H9 (cell line): ENCODE measurements at regions not wholly inside any gene's neighbourhood (a gene's known extent, or its start where the extent isn't known, plus 50 kb on each side); places are given as distances from the start of the nearest gene placed in this dataset.

Experiments used
- DNase-seq: peaks from one replicate; pipeline ENCODE4 v3.0.0-alpha.2; 2017
- H2AFZ ChIP-seq: one replicate; pipeline ENCODE4 v1.6.1; 2013; ENCODE audit warnings: mild to moderate bottlenecking, low read length, control low read depth, moderate library complexity
- H2AK5ac ChIP-seq: 2 replicates; pipeline ENCODE4 v1.6.1; 2013; ENCODE audit warnings: low read length, control low read depth, mixed read lengths; ENCODE audit not compliant: insufficient read length
- H2BK120ac ChIP-seq: one replicate; pipeline ENCODE4 v1.6.1; 2013; ENCODE audit warnings: low read depth, mild to moderate bottlenecking, low read length, control low read depth, inconsistent platforms; ENCODE audit not compliant: poor library complexity, severe bottlenecking
- H2BK12ac ChIP-seq: 2 replicates; pipeline ENCODE4 v1.6.1; 2013; ENCODE audit warnings: low read length, control low read depth, mixed read lengths, low read depth; ENCODE audit not compliant: insufficient read length
- H2BK15ac ChIP-seq: 2 replicates; pipeline ENCODE4 v1.6.1; 2013; ENCODE audit warnings: low read depth, low read length, control low read depth
- H2BK20ac ChIP-seq: one replicate; pipeline ENCODE4 v1.6.1; 2013; ENCODE audit warnings: low read depth, mild to moderate bottlenecking, low read length, control low read depth, inconsistent platforms; ENCODE audit not compliant: poor library complexity, severe bottlenecking
- H2BK5ac ChIP-seq: 2 replicates; pipeline ENCODE4 v1.6.1; 2013; ENCODE audit warnings: low read length, control low read depth, mixed read lengths; ENCODE audit not compliant: insufficient read length
- H3K14ac ChIP-seq: 2 replicates; pipeline ENCODE4 v1.6.1; 2013; ENCODE audit warnings: low read length, control low read depth; ENCODE audit not compliant: insufficient read depth
- H3K18ac ChIP-seq: 2 replicates; pipeline ENCODE4 v1.6.1; 2013; ENCODE audit warnings: low read depth, mild to moderate bottlenecking, mixed read lengths, low read length, control low read depth; ENCODE audit not compliant: insufficient read length
- H3K23ac ChIP-seq: 2 replicates; pipeline ENCODE4 v1.6.1; 2013; ENCODE audit warnings: low read length, control low read depth, mixed read lengths, low read depth; ENCODE audit not compliant: insufficient read length
- H3K23me2 ChIP-seq: 2 replicates; pipeline ENCODE4 v1.6.1; 2013; ENCODE audit warnings: low read depth, mild to moderate bottlenecking, mixed read lengths, low read length, control low read depth; ENCODE audit not compliant: insufficient read length, poor library complexity, severe bottlenecking
- H3K27ac ChIP-seq: 2 replicates; pipeline ENCODE4 v1.5.1; 2013; ENCODE audit warnings: low read length, control low read depth, mixed read lengths, low read depth; ENCODE audit not compliant: insufficient read length
- H3K27me3 ChIP-seq: 2 replicates; pipeline ENCODE4 v1.6.1; 2013; ENCODE audit warnings: low read length, control low read depth, inconsistent platforms; ENCODE audit not compliant: insufficient read depth
- H3K4ac ChIP-seq: 2 replicates; pipeline ENCODE4 v1.6.1; 2013; ENCODE audit warnings: low read depth, mild to moderate bottlenecking, control low read depth, inconsistent platforms, low read length, moderate library complexity
- H3K4me1 ChIP-seq: 2 replicates; pipeline ENCODE4 v1.6.1; 2013; ENCODE audit warnings: low read length, control low read depth, inconsistent platforms; ENCODE audit not compliant: insufficient read depth
- H3K4me2 ChIP-seq: 2 replicates; pipeline ENCODE4 v1.6.1; 2013; ENCODE audit warnings: low read length, control low read depth, mixed read lengths; ENCODE audit not compliant: insufficient read length, insufficient read depth
- H3K56ac ChIP-seq: 2 replicates; pipeline ENCODE4 v1.6.1; 2013; ENCODE audit warnings: low read depth, mild to moderate bottlenecking, mixed read lengths, low read length, control low read depth; ENCODE audit not compliant: insufficient read length
- H3K79me1 ChIP-seq: 2 replicates; pipeline ENCODE4 v1.6.1; 2013; ENCODE audit warnings: low read depth, mild to moderate bottlenecking, moderate library complexity, low read length, control low read depth, inconsistent platforms; ENCODE audit not compliant: insufficient read depth, poor library complexity, severe bottlenecking
- H3K79me2 ChIP-seq: 2 replicates; pipeline ENCODE4 v1.6.1; 2013; ENCODE audit warnings: low read length, control low read depth, inconsistent platforms; ENCODE audit not compliant: insufficient read depth
- H3K9ac ChIP-seq: 2 replicates; pipeline ENCODE4 v1.6.1; 2013; ENCODE audit warnings: low read length, control low read depth, mixed read lengths; ENCODE audit not compliant: insufficient read length; ENCODE audit errors: extremely low read depth
- H3K9me3 ChIP-seq: one replicate; pipeline ENCODE4 v1.6.1; 2013; ENCODE audit warnings: low read depth, low read length, inconsistent platforms; ENCODE audit not compliant: control insufficient read depth
- H3T11ph ChIP-seq: one replicate; pipeline ENCODE4 v1.6.1; 2013; ENCODE audit warnings: mild to moderate bottlenecking, low read length, control low read depth, inconsistent platforms
- H4K20me1 ChIP-seq: one replicate; pipeline ENCODE4 v1.6.1; 2013; ENCODE audit not compliant: control insufficient read depth, insufficient read length, insufficient read depth
- H4K5ac ChIP-seq: 2 replicates; pipeline ENCODE4 v1.6.1; 2013; ENCODE audit warnings: low read depth, mild to moderate bottlenecking, mixed read lengths, low read length, control low read depth; ENCODE audit not compliant: insufficient read length
- H4K8ac ChIP-seq: replicated peaks from 2 replicates; pipeline ENCODE4 v1.6.1; 2013; ENCODE audit warnings: low read length, control low read depth, mixed read lengths, low read depth; ENCODE audit not compliant: insufficient read length
- H4K91ac ChIP-seq: 2 replicates; pipeline ENCODE4 v1.6.1; 2013; ENCODE audit warnings: low read depth, mild to moderate bottlenecking, moderate library complexity, mixed read lengths, low read length, control low read depth; ENCODE audit not compliant: insufficient read length
- H3K27ac Mint-ChIP-seq, 3 experiments: 2 replicates in 2 of 3; 3 replicates in 1 of 3; pipeline ENCODE4 v1.8.0; 2020 to 2021; ENCODE audit warnings: mixed read lengths in 3 of 3, mild to moderate bottlenecking in 1 of 3, moderate library complexity in 1 of 3
- H3K27me3 Mint-ChIP-seq: 2 replicates; pipeline ENCODE4 v1.8.0; 2021; ENCODE audit warnings: low read depth, mild to moderate bottlenecking, moderate library complexity, mixed read lengths
- H3K36me3 Mint-ChIP-seq, 3 experiments: 2 replicates in 2 of 3; 3 replicates in 1 of 3; pipeline ENCODE4 v1.8.0; 2020 to 2021; ENCODE audit warnings: low read depth in 3 of 3, mixed read lengths in 3 of 3; ENCODE audit not compliant: insufficient read depth in 1 of 3
- H3K4me1 Mint-ChIP-seq, 2 experiments: 2 replicates each; pipeline ENCODE4 v1.8.0; 2020; ENCODE audit warnings: mixed read lengths in 2 of 2
- H3K4me3 Mint-ChIP-seq, 2 experiments: 2 replicates in 1 of 2; 3 replicates in 1 of 2; pipeline ENCODE4 v1.8.0; 2020 to 2021; ENCODE audit warnings: mild to moderate bottlenecking in 2 of 2, mixed read lengths in 2 of 2, moderate library complexity in 1 of 2
- H3K9me3 Mint-ChIP-seq, 2 experiments: 2 replicates in 1 of 2; 3 replicates in 1 of 2; pipeline ENCODE4 v1.8.0; 2020; ENCODE audit warnings: mild to moderate bottlenecking in 2 of 2, mixed read lengths in 2 of 2, moderate library complexity in 1 of 2
- WGBS: extraction: QIAGEN DNeasy Blood & Tissue Kit; methylation state at CpG from one replicate; pipeline ENCODE4 v1.1.7; 2013; ENCODE audit warnings: missing lambda C conversion rate, low lambda C conversion rate, mixed read lengths; ENCODE audit not compliant: insufficient read length; ENCODE audit errors: extremely low coverage; 5-methylcytosine and 5-hydroxymethylcytosine counted together
- TF ChIP-seq, protein P1 (sequence below): fragments of 200-600 bp; sonication (generic); conservative IDR thresholded peaks from 3 replicates; pipeline ENCODE4 v1.8.0; 2021; ENCODE audit warnings: antibody characterized with exemption, mild to moderate bottlenecking

- Histone ChIP-seq H2BK5ac (no peak overlapping the region), H3K9me3 (no peaks in the 10 kb centered on the region), H3K27ac (no peak overlapping the region), H3K14ac (no peak overlapping the region), H4K8ac (no peak overlapping the region), H2AFZ (no peak overlapping the region), H2BK120ac (no peak overlapping the region), H3K23ac (no peak overlapping the region), H3K18ac (no peak overlapping the region), H4K91ac (no peak overlapping the region), H3K23me2 (no peaks in the 10 kb centered on the region), H2AK5ac (no peak overlapping the region), H4K20me1 (no peaks in the 10 kb centered on the region), H3K79me2 (no peaks in the 10 kb centered on the region), H3K56ac (no peak overlapping the region), H3K9ac (no peak overlapping the region), H3K4me1 (peaks cover 14% of the 10 kb centered on the region; the same call in 1 of the 2 replicates), H3K4me2 (no peak overlapping the region), H4K5ac (no peak overlapping the region), H2BK12ac (no peak overlapping the region), H3K4ac (no peak overlapping the region), H3K27me3 (no peaks in the 10 kb centered on the region), H2BK15ac (no peak overlapping the region), H3T11ph (no peak overlapping the region), H3K79me1 (no peaks in the 10 kb centered on the region), H2BK20ac (no peak overlapping the region)
- TF ChIP-seq, protein P1, sequence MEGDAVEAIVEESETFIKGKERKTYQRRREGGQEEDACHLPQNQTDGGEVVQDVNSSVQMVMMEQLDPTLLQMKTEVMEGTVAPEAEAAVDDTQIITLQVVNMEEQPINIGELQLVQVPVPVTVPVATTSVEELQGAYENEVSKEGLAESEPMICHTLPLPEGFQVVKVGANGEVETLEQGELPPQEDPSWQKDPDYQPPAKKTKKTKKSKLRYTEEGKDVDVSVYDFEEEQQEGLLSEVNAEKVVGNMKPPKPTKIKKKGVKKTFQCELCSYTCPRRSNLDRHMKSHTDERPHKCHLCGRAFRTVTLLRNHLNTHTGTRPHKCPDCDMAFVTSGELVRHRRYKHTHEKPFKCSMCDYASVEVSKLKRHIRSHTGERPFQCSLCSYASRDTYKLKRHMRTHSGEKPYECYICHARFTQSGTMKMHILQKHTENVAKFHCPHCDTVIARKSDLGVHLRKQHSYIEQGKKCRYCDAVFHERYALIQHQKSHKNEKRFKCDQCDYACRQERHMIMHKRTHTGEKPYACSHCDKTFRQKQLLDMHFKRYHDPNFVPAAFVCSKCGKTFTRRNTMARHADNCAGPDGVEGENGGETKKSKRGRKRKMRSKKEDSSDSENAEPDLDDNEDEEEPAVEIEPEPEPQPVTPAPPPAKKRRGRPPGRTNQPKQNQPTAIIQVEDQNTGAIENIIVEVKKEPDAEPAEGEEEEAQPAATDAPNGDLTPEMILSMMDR = no peak
- no peak for DNase-seq
- Mint-ChIP-seq H3K36me3 (no peaks in the 10 kb centered on the region), H3K4me3 (no peak overlapping the region), H3K9me3 (no peaks in the 10 kb centered on the region), H3K4me1 (peaks cover 9 to 25% of the 10 kb centered on the region in 2 experiments), H3K27ac (no peak overlapping the region), H3K27me3 (no peaks in the 10 kb centered on the region; the same call in 1 of the 2 replicates)
- no CpG with 5 or more reads among the region's 2 CpGs for WGBS
Measured at GRCh38 chr10:30540276-30540675, 89.3 kb downstream of the LYZL2 start.
